GM23338 (cell line): ENCODE measurements at regions not wholly inside any gene's neighbourhood (a gene's known extent, or its start where the extent isn't known, plus 50 kb on each side); places are given as distances from the start of the nearest gene placed in this dataset.

Experiments
- ATAC-seq: fragments of 200-7000 bp; cut with Tn5 transposase; 3 replicates; pipeline ENCODE4 v1.9.1; 2020
- DNase-seq: peaks from one replicate; pipeline ENCODE4 v3.0.0-alpha.2; 2015; ENCODE audit warnings: low spot score
- H2AFZ ChIP-seq: fragments of 200-600 bp; sonication (generic); 2 replicates; pipeline ENCODE4 v1.8.0; 2016; ENCODE audit warnings: antibody characterized with exemption, mild to moderate bottlenecking, moderate library complexity
- H3F3A ChIP-seq: fragments of 200-600 bp; sonication (generic); replicated peaks from 2 replicates; pipeline ENCODE4 v1.8.0; 2017; ENCODE audit warnings: antibody characterized with exemption, mixed run types, low read depth
- H3K27ac ChIP-seq: fragments of 200-600 bp; sonication (generic); 2 replicates; pipeline ENCODE4 v1.6.1; 2016; ENCODE audit warnings: low read depth
- H3K27me3 ChIP-seq: fragments of 200-600 bp; sonication (generic); 2 replicates; pipeline ENCODE4 v1.8.0; 2016; ENCODE audit warnings: mild to moderate bottlenecking, mixed run types, moderate library complexity; ENCODE audit not compliant: insufficient read depth
- H3K36me3 ChIP-seq: fragments of 200-600 bp; sonication (generic); 2 replicates; pipeline ENCODE4 v1.8.0; 2016; ENCODE audit warnings: mild to moderate bottlenecking; ENCODE audit not compliant: insufficient read depth
- H3K4me1 ChIP-seq: fragments of 200-600 bp; sonication (generic); 2 replicates; pipeline ENCODE4 v1.8.0; 2016; ENCODE audit warnings: mild to moderate bottlenecking, moderate library complexity; ENCODE audit not compliant: insufficient read depth
- H3K4me2 ChIP-seq: fragments of 200-600 bp; sonication (generic); 2 replicates; pipeline ENCODE4 v1.7.1; 2017; ENCODE audit warnings: mixed run types
- H3K4me3 ChIP-seq: fragments of 200-600 bp; sonication (generic); 2 replicates; pipeline ENCODE4 v1.6.1; 2016; ENCODE audit warnings: mixed run types
- H3K79me2 ChIP-seq: fragments of 200-600 bp; sonication (generic); replicated peaks from 2 replicates; pipeline ENCODE4 v1.8.0; 2017; ENCODE audit warnings: mild to moderate bottlenecking; ENCODE audit not compliant: insufficient read depth
- H3K9me2 ChIP-seq: fragments of 200-600 bp; sonication (generic); 2 replicates; pipeline ENCODE4 v1.8.0; 2017; ENCODE audit not compliant: insufficient read depth
- H4K20me1 ChIP-seq: fragments of 200-600 bp; sonication (generic); replicated peaks from 2 replicates; pipeline ENCODE4 v1.8.0; 2017; ENCODE audit warnings: mild to moderate bottlenecking; ENCODE audit not compliant: insufficient read depth
- H3K27ac Mint-ChIP-seq: 2 replicates; pipeline ENCODE4 v1.8.0; 2020; ENCODE audit warnings: inconsistent platforms, mild to moderate bottlenecking, moderate library complexity, mixed read lengths
- H3K27me3 Mint-ChIP-seq: 3 replicates; pipeline ENCODE4 v1.8.0; 2022; ENCODE audit warnings: low read depth, mild to moderate bottlenecking, moderate library complexity, mixed read lengths, inconsistent platforms; ENCODE audit not compliant: insufficient read depth, poor library complexity
- H3K36me3 Mint-ChIP-seq: 3 replicates; pipeline ENCODE4 v1.8.0; 2021; ENCODE audit warnings: low read depth, mild to moderate bottlenecking, inconsistent platforms, moderate library complexity, mixed read lengths
- H3K4me1 Mint-ChIP-seq: 3 replicates; pipeline ENCODE4 v1.8.0; 2020; ENCODE audit warnings: mild to moderate bottlenecking, inconsistent platforms, mixed read lengths
- H3K4me3 Mint-ChIP-seq: 3 replicates; pipeline ENCODE4 v1.8.0; 2021; ENCODE audit warnings: moderate library complexity, mild to moderate bottlenecking, inconsistent platforms, mixed read lengths
- H3K9me3 Mint-ChIP-seq: 3 replicates; pipeline ENCODE4 v1.8.0; 2020; ENCODE audit warnings: moderate library complexity, mild to moderate bottlenecking, inconsistent platforms, mixed read lengths
- CREB1 ChIP-seq: fragments of 250-450 bp; sonication (Bioruptor Pico); IDR thresholded peaks from 2 replicates; pipeline ENCODE4 v1.5.0; 2020; ENCODE audit warnings: low read depth, mild to moderate bottlenecking, moderate library complexity
- CTCF ChIP-seq, 2 experiments: fragments of 200-600 bp in 1 of 2; sonication (generic) in 1 of 2; conservative IDR thresholded peaks; 2 replicates each; pipeline versions ENCODE4 v1.5.1 to v1.6.1; 2016 to 2017; ENCODE audit warnings: antibody characterized with exemption in 2 of 2, low read depth in 2 of 2, mild to moderate bottlenecking in 2 of 2, moderate library complexity in 1 of 2
- ETS1 ChIP-seq: IDR thresholded peaks from 2 replicates; pipeline ENCODE4 v1.6.1; 2016; ENCODE audit warnings: antibody characterized with exemption
- EZH2 ChIP-seq: fragments of 200-600 bp; sonication (generic); IDR thresholded peaks from one replicate; pipeline ENCODE4 v1.8.0; 2017; ENCODE audit warnings: antibody characterized with exemption, mild to moderate bottlenecking, low read depth; ENCODE audit not compliant: unreplicated experiment
- EZH2phosphoT487 ChIP-seq: fragments of 200-600 bp; sonication (generic); IDR thresholded peaks from one replicate; pipeline ENCODE4 v1.8.1; 2018; ENCODE audit warnings: antibody characterized with exemption; ENCODE audit not compliant: unreplicated experiment
- JUNB ChIP-seq: IDR thresholded peaks from one replicate; pipeline ENCODE4 v1.6.1; 2016; ENCODE audit warnings: antibody characterized with exemption; ENCODE audit not compliant: unreplicated experiment
- NANOG ChIP-seq: IDR thresholded peaks from 2 replicates; pipeline ENCODE4 v1.6.1; 2016; ENCODE audit warnings: antibody characterized with exemption, borderline replicate concordance
- POLR2AphosphoS5 ChIP-seq: IDR thresholded peaks from 2 replicates; pipeline ENCODE4 v1.6.1; 2016; ENCODE audit warnings: antibody characterized with exemption, low read depth
- REST ChIP-seq: IDR thresholded peaks from one replicate; pipeline ENCODE4 v1.6.1; 2018; ENCODE audit warnings: antibody characterized with exemption; ENCODE audit not compliant: unreplicated experiment
- STAT1 ChIP-seq: IDR thresholded peaks from one replicate; pipeline ENCODE4 v1.6.1; 2016; ENCODE audit warnings: antibody characterized with exemption; ENCODE audit not compliant: unreplicated experiment
- ZNF114 ChIP-seq: fragments of 250-450 bp; sonication (Bioruptor Pico); IDR thresholded peaks from 2 replicates; pipeline ENCODE4 v1.5.0; 2020; ENCODE audit warnings: mild to moderate bottlenecking, moderate library complexity

- no peak for TF ChIP-seq REST
These were observed 84.2 kb upstream of the DSCAM start (continued) for GRCh38 chr21:40931197-40931596.

GRCh38 chr21:40936178-40936577, 89.2 kb upstream of the DSCAM start:
- no peaks in the 10 kb centered on the region for H3F3A ChIP-seq
- H3K27me3 ChIP-seq = no peaks in the 10 kb centered on the region
- peaks cover 86% of the 10 kb centered on the region for H3K9me3 Mint-ChIP-seq
- H3K27ac Mint-ChIP-seq = no peak overlapping the region
- peaks cover 1% of the 10 kb centered on the region for H3K27me3 Mint-ChIP-seq
- no peaks in the 10 kb centered on the region for H3K79me2 ChIP-seq
- no peak overlapping the region for H2AFZ ChIP-seq
- H3K4me2 ChIP-seq = no peak overlapping the region
- ATAC-seq (no peak), DNase-seq (no peak)
- H3K36me3 Mint-ChIP-seq = peaks cover 21% of the 10 kb centered on the region
- H3K4me3 Mint-ChIP-seq = no peak overlapping the region
- H3K4me1 Mint-ChIP-seq = peaks cover 16% of the 10 kb centered on the region
- H3K4me1 ChIP-seq = peaks cover 3% of the 10 kb centered on the region; the same call in 1 of the 2 replicates
- no peaks in the 10 kb centered on the region for H3K36me3 ChIP-seq
- no peaks in the 10 kb centered on the region for H4K20me1 ChIP-seq
- no peak overlapping the region for H3K27ac ChIP-seq
- no peak overlapping the region for H3K4me3 ChIP-seq
- H3K9me2 ChIP-seq = no peaks in the 10 kb centered on the region
- no peak for TF ChIP-seq STAT1
- TF ChIP-seq POLR2AphosphoS5 = no peak
- no peak for TF ChIP-seq EZH2phosphoT487
- TF ChIP-seq CTCF (conservative IDR thresholded peaks at IDR 0.05; ENCODE audit: low read depth in 2 of 2) = no peak
- no peak for TF ChIP-seq JUNB
- no peak for TF ChIP-seq ZNF114 (CRISPR knock-in tag)
- TF ChIP-seq REST = no peak
- no peak for TF ChIP-seq ETS1
- TF ChIP-seq EZH2 = no peak
- TF ChIP-seq CREB1 (CRISPR knock-in tag) = no peak
- TF ChIP-seq NANOG = no peak
